ENCODE measurements at regions not wholly inside any gene's neighbourhood (a gene's known extent, or its start where the extent isn't known, plus 50 kb on each side); places are given as distances from the start of the nearest gene placed in this dataset.

GRCh38 chr13:47281991-47282390 is 385.1 kb upstream of the HTR2A start:
- no peak for DNase-seq (ENCODE audit: low read depth)
- no peak for TF ChIP-seq CTCF (conservative IDR thresholded peaks at IDR 0.05; ENCODE audit: low read depth, low read length)
- H3K4me3 ChIP-seq (ENCODE audit: low read depth, low read length) = no peak overlapping the region

- no peak for TF ChIP-seq CTCF (conservative IDR thresholded peaks at IDR 0.05; ENCODE audit: low read depth, low read length)
- DNase-seq (ENCODE audit: low read depth) = no peak
- H3K4me3 ChIP-seq (ENCODE audit: low read depth, low read length) = no peak overlapping the region
Observed at GRCh38 chr13:47279920-47280319, 383.1 kb upstream of the HTR2A start.

- DNase-seq (ENCODE audit: low read depth) = peak; percentile 15
- TF ChIP-seq CTCF (conservative IDR thresholded peaks at IDR 0.05; ENCODE audit: low read depth, low read length) = no peak
- H3K4me3 ChIP-seq (ENCODE audit: low read depth, low read length) = no peak overlapping the region
Observed at GRCh38 chr13:47277774-47278173, 380.9 kb upstream of the HTR2A start.

- TF ChIP-seq CTCF (conservative IDR thresholded peaks at IDR 0.05; ENCODE audit: low read depth, low read length) = no peak
- no peak for DNase-seq (ENCODE audit: low read depth)
- no peak overlapping the region for H3K4me3 ChIP-seq (ENCODE audit: low read depth, low read length)
Observed at GRCh38 chr13:47268270-47268669, 371.4 kb upstream of the HTR2A start.

GRCh38 chr13:47258384-47258783 is 361.5 kb upstream of the HTR2A start:
- no peak for DNase-seq (ENCODE audit: low read depth)
- TF ChIP-seq CTCF (conservative IDR thresholded peaks at IDR 0.05; ENCODE audit: low read depth, low read length) = no peak

GRCh38 chr13:47256618-47257017 is 359.8 kb upstream of the HTR2A start:
- TF ChIP-seq CTCF (conservative IDR thresholded peaks at IDR 0.05; ENCODE audit: low read depth, low read length) = no peak
- no peak overlapping the region for H3K4me3 ChIP-seq (ENCODE audit: low read depth, low read length)
- DNase-seq (ENCODE audit: low read depth) = no peak

More at GRCh38 chr13:47258384-47258783, 361.5 kb upstream of the HTR2A start:
- H3K4me3 ChIP-seq (ENCODE audit: low read depth, low read length) = no peak overlapping the region

GRCh38 chr13:47252627-47253026 is 355.8 kb upstream of the HTR2A start:
- TF ChIP-seq CTCF (conservative IDR thresholded peaks at IDR 0.05; ENCODE audit: low read depth, low read length) = no peak
- no peak overlapping the region for H3K4me3 ChIP-seq (ENCODE audit: low read depth, low read length)
- DNase-seq (ENCODE audit: low read depth) = no peak
